CD4-positive, alpha-beta T cell treated with Interleukin-4 for 4 hours (primary cell): ENCODE measurements at regions not wholly inside any gene's neighbourhood (a gene's known extent, or its start where the extent isn't known, plus 50 kb on each side); places are given as distances from the start of the nearest gene placed in this dataset.

Experiments used
- DNase-seq: peaks from one replicate; pipeline ENCODE4 v3.0.0-alpha.2; 2020

DNA sequence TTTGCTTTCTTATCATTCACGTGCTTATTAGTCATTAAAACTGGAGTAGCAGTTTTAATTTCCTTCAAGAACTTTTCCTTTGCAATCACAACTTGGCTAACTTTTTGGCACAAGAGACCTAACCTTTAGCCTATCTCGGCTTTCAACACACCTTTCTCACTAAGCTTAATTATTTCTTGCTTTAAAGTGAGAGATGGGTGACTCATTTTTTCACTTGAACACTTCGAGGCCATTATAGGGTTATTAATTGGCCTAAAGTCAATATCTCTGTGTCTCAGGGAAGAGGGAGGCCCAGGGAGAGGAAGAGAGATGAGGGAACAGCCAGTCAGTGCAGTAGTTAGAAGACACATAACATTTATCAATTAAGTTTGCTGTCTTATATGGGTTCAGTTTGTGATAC is 289.8 kb downstream of the RBM43 start:
- DNase-seq, result no peak

DNA sequence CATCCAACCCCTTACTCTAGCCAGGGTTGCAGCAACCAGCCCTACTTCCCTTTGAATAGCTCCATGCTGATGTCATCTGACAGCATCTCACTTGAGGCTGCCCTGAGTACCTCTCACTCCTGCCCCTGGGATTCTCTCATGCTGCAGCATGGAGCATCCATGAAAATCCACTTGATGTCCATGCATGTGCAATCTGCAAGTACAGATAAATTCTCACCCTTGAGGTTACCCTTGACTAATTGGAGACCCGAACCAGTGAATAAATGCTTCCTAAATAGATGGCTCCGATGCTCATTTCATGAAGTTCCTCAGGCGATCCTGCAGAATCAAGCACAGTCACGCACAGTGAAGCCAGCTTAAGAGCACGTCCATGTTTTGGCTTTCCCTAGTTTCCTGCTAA is 298.3 kb downstream of the RBM43 start:
- DNase-seq, result no peak

DNA sequence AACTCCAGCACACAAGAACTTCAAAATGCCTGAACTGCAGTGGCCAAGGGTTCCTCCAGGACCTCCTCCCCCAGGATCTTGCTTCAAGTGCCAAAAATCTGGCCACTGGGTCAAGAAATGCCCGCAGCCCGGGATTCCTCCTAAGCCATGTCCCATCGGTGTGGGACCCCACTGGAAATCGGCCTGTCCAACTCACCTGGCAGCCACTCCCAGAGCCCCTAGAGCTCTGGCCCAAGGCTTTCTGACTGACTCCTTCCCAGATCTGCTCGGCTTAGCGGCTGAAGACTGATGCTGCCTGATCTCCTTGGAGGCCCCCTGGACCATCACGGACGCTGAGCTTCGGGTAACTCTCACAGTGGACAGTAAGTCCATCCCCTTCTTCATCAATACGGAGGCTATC is 306.4 kb downstream of the RBM43 start:
- no peak for DNase-seq

DNA sequence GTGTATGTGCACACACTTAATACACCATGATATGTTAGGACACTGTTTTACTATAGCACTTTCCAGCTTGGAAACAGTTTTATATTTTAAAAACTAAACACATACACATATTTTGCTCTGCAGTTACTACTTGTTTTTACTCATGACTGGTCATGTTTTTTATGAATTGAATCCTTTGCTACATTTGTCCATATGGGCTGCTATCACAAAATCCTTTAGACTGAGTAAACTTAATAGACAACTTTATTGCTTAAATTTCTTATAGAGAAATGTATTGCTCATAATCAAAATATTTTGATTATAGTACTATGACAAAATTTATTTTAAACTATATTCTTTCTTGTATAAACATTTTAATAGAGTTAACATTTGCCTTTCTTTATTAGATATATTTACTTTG is 314.8 kb downstream of the RBM43 start:
- DNase-seq, result no peak

DNA sequence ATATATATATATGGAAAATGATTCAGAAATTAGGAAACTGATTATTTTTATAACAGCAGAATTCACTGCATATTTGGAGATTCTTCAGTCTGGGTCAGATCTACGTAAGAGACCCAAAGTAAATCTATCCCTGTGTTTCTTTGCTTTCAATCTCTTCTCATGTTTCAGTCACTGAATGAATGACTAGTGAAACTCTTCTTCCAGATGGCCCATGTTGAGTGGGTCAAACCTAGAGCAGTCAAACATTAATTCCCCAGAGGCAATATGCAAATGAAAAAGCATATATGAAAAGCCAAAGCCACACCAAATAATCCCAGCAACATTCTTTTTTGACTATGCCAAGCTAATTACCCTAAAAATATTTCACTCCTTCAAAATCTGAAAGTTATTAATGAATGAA is 317.3 kb downstream of the RBM43 start:
- no peak for DNase-seq

DNA sequence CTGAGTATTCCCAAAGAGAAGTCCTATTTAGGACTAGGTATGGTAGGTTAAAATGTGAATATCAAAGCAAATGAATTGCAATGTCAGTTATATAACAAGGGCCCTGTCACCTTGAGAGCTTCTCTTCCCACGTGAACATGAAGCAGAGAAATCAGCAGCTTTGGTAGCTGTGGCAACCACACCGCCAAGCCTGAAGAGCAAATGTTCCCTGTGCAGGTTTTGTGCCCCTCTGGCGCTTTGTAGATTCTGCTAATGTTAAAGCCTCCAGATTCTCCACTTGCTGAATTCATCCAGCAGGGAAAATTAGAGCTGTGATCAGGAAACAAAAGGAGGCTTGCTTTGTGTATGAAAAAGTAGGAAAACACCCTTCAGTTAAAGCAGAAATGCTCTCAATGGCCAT is 322.6 kb downstream of the RBM43 start:
- no peak for DNase-seq

DNA sequence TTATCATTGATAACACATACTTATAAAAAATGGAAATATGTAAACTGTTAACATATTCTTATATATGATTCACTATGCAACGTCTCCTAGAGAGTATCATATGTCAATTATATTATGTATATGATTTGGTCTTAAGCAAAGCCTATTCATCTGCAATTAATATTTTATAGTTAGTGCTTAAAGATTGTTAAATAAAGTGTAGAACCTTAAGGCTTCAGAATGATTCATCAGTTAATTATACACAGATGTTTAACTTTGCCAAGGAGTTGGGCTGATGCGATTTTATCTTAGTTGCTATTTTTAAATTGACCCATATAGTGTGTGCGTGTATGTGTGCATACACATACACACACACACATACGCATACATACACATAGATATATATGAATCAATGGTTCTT is 323.1 kb downstream of the RBM43 start:
- DNase-seq, result no peak

DNA sequence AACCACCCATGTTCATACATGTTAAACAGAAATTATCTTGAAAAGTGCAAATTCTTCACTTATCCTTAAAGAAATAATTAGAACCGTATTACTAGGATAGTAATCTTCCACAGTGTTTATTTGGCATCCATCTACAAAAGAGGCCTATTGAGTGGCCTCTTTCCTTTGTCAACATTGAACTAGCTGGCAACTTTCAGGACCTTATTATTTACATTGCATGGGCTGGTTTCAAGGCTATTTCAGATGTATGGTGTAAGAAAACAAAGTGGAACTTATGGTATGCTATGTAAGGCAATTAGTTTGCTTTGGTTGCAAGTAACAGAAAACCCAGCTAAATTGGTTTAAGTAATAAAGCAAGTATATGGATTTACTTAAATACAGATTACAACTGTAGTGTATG is 324.6 kb downstream of the RBM43 start:
- DNase-seq, result no peak

DNA sequence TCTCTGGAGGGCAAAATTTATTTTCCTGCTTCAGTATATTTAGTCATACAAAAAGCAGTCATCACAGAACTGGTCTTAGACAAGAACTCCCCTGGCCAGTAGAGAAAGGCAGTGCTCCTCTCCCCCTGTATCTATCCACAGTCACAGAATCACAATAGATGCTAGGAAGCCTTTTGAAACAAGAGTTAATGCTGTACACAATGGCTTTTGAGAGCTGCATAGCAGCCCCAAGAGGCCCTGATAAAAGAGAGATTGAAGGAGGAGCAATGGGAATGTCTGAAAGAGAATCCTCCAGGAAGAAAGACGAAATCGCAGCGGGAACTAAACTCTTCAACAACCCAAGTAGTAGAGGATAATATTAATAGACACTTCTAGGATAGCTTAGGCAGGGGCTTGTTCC is 330.2 kb downstream of the RBM43 start:
- DNase-seq, result no peak

DNA sequence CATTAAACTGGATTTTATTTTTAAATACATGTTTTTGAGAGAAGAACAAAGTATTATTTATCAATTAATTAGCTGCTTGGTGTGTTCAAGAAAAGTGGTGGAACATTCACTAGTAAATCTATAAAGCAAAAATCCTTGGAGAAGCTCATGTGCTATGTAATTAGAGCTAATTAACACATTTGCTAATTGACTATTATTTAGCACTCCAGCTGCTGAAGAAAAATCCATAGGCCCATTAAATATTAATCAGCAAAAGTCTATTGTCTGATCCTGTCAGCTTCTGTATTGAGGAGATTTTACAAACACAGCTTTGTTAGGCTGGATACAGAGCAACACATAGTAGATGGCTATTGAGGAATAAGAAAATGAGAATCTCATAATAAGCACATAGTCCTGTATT is 336.1 kb downstream of the RBM43 start:
- DNase-seq, result no peak

DNA sequence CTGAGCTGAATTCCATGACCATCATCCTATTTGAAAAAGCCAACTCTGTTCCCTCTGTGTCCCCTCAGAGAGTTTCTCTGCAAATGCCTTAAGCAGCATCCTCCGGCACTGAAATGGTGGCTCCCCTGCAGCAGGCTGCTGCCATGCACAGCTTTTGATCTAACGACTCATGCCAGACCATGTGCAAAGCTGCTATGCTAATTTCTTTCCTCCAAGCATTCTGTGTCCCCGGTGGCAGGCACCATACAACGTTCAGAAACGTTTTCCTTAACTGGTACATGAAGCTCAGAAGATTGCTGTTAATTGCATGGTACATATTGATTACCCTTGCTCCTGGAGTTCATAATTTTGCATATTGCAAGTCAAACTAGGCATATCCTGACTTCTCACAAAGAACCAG is 336.8 kb downstream of the RBM43 start:
- DNase-seq, result no peak

DNA sequence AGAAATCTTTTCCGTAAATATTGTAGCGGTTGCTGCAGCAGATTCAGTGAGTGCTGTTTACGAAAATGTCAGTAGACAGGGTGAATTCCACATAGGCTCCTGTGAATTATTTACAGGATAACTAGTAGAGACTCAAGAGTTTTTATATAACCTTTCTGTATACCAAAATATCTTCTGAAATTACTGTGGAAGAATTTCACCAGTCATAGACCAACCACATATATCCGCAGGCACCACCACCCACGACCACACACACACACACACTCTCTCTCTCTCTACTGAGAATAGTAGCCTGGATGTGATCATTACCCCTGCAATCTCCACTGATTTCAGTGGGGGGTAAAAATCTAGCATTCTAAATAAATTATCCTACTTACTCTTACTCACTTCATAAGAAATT is 341.8 kb downstream of the RBM43 start:
- no peak for DNase-seq

DNA sequence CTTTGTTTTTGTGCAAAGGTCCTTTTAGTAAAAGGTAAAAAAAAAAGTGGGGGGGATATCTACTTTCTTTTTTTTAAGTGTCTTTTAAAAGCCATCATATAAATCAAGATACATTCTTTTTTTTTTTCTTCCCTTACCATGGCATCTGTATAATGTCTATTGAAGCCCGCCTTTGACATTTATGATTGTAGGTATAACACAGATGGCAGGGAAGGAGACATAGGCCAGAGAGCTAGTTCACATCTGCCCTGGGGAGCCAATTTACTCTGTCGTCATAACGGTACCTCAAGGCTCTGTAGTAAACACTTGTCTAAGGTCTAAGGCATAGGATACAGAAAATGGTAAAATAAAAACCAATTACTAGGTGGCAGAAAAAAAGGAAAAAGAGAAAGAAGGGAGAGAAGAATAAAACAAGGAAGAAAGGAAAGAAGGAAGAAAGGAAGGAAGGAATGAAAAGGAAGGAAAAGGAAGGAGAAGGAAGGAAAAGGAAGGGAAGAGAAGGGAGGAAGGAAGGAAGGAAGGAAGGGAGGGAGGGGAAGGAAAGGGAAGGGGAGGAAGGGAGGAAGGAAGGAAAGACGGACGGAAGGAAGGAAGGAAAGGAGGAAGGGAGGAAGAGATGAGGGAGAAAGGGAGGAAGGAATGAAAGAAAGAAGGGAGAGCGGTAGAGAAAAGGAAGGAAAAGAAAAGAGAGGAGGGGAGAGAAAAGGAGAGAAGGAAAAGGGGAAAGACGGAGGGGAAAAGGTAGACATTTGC is 343.5 kb downstream of the RBM43 start:
- no peak for DNase-seq

DNA sequence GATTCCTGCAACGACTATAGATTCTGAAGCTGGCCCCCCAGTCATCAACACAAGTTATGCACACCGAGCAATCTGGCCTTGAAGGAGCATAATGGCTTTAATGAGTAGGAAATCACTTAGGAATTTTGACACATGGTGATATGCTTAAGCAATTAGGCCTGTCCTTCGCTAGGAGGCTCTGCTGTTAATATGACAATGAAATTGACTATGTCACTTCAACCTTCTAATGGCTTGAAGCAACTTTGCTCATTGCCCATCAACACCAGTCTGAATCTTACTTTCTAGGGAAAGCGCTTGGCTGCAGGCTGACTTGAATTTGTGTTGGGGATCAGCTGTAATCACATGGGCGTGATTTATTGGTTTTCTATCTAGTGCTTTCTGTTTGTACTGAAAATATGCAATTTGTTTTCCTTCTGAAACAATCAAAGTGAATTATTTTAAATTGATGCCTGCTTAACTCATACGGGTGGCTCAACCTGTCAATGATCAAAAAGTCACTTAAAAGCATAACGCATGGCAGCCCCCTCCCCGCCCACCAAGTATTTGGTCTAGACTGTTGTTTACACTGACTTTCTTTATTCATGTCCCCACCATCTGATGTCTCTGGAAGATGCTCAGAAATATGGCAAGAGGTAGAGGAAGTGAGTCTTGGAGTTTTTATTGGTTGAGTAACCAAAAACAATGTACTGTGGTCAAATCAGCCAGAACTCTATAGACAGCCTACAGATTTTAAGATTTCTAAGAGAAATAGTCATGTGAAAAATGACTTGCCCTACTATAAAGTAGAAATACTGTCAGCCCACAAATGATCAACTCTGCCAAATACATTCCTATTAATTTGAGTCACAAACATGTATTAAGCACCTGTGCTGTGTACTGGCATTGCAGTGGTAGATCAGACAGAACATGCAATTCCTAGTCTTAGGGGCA is 344.9 kb downstream of the RBM43 start:
- no peak for DNase-seq

DNA sequence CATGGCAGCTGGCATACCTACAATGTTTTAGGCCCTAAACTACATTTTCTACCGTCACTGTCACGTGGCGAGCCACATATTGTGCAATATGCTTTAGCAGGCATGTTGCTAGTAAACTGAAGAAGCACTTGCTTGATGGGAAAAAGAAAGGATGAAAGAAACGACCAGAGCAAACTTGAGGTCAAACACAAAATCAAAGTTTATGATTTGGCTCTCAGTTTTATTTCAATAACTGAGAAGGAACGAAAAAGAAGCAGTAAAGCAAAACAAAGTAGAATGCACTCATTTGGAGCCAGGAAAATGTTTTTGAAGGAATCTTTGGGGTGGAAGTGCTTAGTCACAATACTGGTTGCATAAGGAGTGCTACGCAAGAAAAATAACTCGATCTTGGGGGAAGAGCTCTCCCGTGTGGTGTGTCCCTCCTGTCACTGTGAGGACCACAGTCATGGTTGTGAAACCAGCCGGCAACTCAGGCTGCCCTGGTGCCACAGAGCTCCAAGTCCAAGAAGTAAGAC is 349.8 kb downstream of the RBM43 start:
- DNase-seq, result no peak

DNA sequence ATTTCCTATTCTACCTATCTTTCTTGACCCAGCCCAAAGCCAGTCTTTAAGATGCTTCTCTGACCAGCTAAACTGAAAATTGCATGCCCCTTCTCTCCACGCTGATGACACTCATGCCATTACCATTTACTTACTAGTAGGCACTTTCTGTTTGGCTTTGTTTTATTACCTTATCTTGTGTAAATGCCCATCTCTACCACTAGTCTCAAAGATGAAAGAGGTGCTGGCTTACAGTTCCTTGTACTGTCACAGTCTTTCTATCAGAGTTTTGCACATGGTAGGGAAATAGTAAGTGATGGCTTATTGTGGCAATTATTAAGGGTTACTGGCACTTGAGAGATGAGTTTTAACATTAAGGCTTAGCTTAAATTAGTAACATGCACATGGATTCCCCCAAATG is 352.1 kb downstream of the RBM43 start:
- no peak for DNase-seq

DNA sequence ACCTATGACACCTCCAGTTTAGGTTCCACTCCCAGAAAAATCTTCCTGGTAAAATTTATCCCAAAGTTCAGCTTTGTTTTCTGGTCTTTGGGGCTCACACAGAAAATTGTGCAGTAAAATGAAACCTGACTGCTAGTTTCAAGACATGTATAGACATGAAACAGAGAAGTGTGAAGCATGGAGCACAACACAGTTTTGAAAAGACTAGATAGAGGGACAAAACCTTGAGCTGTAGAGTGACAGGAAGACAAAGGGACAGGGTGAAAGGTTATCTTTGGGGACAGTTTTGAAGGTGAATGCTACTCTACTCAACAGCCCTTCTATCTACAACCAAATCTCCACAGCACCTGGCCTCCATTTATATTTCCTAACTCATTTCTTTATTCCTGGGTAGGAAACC is 352.6 kb downstream of the RBM43 start:
- no peak for DNase-seq

DNA sequence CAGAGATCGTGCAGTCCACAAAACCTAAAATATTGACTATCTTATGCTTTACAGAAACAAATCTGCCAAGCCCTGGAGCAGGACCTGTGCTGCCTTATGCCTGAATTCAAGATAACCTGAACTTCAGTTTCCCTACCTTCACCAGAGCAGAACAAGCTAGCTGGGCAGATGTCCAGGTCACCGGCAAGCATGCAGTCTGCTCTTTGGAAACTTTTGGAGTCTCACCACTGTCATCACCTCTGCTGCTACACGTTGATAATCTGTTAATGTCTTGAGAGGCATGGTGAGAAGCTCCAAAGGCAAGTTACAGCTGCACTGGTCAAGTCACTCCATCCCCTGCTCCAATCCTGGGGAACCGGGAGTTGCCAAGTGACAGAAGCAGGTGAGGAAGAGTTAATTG is 354.2 kb downstream of the RBM43 start:
- no peak for DNase-seq

DNA sequence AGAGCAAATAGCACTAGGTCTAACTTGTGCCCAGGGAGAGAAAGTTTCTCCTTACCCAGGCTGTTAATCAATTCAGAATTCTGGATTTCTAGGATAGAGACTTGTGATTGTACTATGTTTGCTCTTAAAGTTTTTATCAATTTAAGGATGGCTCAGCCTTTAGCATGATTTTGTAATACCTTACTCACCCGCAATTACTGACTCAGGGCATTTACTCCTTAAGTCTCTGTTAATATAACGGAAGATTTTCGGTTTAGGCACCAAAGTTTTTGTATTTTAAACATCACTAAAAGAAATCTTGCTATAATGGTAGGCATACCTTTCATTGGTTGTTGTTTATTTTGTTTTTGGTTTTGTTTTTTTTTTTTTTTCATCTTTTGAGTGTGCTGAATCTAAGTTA is 358.2 kb downstream of the RBM43 start:
- DNase-seq, result no peak

DNA sequence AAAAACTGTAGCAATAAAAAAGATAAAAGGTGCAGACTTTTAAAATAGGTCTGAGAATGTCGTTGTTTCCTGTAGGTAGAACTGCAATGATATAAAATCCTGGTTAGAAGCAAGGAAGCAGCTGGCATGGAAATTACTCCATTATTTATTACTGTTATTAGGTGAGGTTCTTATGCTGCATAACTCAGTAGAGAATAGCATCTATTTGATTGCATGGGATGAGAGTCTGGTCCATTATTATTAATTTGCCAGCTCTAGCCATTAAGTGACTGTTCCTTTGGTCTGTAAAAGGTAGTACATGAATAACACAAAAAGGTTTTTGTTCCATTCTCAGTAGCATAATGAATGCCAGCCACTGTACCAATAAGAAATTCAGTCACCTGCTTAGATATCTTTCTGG is 358.6 kb downstream of the RBM43 start:
- DNase-seq, result no peak

DNA sequence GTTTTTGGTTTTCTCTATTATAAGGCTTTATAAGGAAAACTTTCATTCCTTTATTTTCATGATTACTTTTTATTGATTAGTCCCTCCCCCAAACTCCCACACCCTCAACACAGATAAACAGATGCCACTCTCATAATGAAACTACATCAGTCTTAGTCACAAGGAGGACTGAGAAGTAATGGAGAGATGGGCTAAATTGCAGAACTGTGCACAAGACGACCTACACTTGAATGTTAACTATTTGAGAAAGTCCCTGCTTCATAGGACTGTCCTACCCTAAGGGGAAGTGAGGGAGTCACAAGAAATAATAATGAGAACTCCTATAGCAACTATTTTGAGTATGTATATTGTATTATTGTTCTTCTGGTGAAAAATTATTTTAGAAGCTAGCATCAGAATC is 360.8 kb downstream of the RBM43 start:
- DNase-seq, result no peak

DNA sequence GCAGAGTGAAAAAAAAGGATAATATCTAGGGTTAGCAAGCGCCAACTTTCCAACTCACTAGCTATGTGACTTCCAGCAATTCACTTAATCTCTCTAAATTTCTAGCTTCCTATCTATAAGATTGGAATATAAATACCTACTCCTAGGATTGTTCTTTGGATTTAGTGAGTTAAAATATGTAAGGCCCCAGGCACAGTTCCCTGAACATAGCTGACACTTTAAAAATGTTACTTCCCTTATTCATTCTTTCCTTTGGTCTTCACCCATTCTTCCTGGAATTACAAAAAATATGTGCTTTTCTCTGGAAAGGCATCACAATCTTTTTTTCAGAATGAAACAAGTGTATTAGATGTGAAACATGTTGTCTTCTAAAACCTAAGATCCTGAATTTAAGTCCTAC is 365.7 kb downstream of the RBM43 start:
- DNase-seq, result no peak

DNA sequence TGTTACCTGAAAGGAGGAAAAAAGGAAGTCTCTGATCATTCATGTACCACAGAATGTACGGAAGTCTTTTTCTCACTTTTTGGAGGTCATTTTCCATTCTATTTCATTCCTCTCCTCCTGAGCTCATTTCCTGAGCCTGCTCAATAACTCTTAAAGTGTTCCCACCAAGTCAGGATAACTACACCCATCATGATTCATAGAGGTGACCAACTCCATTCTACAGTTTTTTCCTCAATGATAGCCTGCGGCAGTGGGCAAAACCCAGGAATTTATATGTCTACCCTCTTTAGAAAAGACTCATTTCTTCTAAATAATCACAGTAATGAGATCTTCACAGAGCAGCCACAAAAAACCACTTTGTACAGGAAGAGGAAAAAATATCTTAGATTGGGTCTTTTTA is 372.5 kb downstream of the RBM43 start:
- DNase-seq, result no peak

DNA sequence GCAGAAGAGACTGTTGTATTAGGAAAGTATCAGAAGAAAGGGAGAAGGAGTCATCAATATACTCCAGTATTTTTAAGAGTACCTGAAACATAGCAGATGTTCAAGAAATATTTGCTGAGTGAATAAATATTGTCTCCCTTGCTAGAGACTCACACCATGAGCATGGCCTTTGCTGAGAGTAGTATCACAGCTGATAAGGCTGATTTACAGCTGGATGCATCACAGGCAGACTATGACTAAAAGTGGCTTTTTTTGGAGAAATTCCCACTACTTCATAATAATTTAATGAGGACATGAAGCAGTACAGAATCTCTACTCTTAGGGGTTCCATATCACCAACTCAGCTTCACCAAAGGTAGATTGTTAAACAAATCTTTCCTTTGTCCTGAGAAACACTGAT is 373.3 kb downstream of the RBM43 start:
- DNase-seq, result no peak
